GM06990 (cell line): ENCODE measurements at regions not wholly inside any gene's neighbourhood (a gene's known extent, or its start where the extent isn't known, plus 50 kb on each side); places are given as distances from the start of the nearest gene placed in this dataset.

Source experiments
- DNase-seq: peaks from one replicate; pipeline ENCODE4 v3.0.0-alpha.2; 2011; ENCODE audit not compliant: insufficient read length; ENCODE audit errors: extremely low read depth
- H3K27me3 ChIP-seq: replicated peaks from 2 replicates; pipeline ENCODE4 v1.6.0; 2011; ENCODE audit warnings: low read length; ENCODE audit not compliant: control insufficient read depth, insufficient read depth
- H3K36me3 ChIP-seq: 2 replicates; pipeline ENCODE4 v1.5.1; 2011; ENCODE audit warnings: low read length; ENCODE audit not compliant: control insufficient read depth, insufficient read depth
- H3K4me3 ChIP-seq: replicated peaks from 2 replicates; pipeline ENCODE4 v1.5.1; 2011; ENCODE audit warnings: low read depth, mild to moderate bottlenecking, control low read depth, low read length
- CTCF ChIP-seq: IDR thresholded peaks from 2 replicates; pipeline ENCODE4 v1.5.1; 2011; ENCODE audit warnings: low read length, control low read depth, mild to moderate bottlenecking, inconsistent platforms; ENCODE audit not compliant: insufficient read depth, poor library complexity, severe bottlenecking

- Histone ChIP-seq H3K27me3 (no peaks in the 10 kb centered on the region; the same call in 1 of the 2 replicates), H3K36me3 (no peaks in the 10 kb centered on the region), H3K4me3 (no peak overlapping the region)
- TF ChIP-seq CTCF = no peak
- no peak for DNase-seq
These were observed 97.3 kb downstream of the RTP4 start for GRCh38 chr3:187465503-187465902.

- DNase-seq = no peak
- TF ChIP-seq CTCF = no peak
These were observed 96.5 kb downstream of the RTP4 start for GRCh38 chr3:187464682-187465081.

GRCh38 chr3:187458921-187459320, 90.7 kb downstream of the RTP4 start:
- Histone ChIP-seq H3K27me3 (no peaks in the 10 kb centered on the region; the same call in 1 of the 2 replicates), H3K4me3 (no peak overlapping the region), H3K36me3 (no peaks in the 10 kb centered on the region)
- no peak for TF ChIP-seq CTCF
- no peak for DNase-seq

More at GRCh38 chr3:187464682-187465081, 96.5 kb downstream of the RTP4 start:
- no peaks in the 10 kb centered on the region; the same call in 1 of the 2 replicates for H3K27me3 ChIP-seq
- H3K4me3 ChIP-seq = no peak overlapping the region
- no peaks in the 10 kb centered on the region for H3K36me3 ChIP-seq

GRCh38 chr3:187458383-187458782, 90.2 kb downstream of the RTP4 start:
- TF ChIP-seq CTCF = no peak
- DNase-seq = no peak
- Histone ChIP-seq H3K4me3 (no peak overlapping the region), H3K27me3 (no peaks in the 10 kb centered on the region; the same call in 1 of the 2 replicates), H3K36me3 (no peaks in the 10 kb centered on the region)

- Histone ChIP-seq H3K4me3 (no peak overlapping the region), H3K36me3 (no peaks in the 10 kb centered on the region), H3K27me3 (no peaks in the 10 kb centered on the region; the same call in 1 of the 2 replicates)
- DNase-seq = no peak
- TF ChIP-seq CTCF = no peak
These were observed 88.1 kb downstream of the RTP4 start for GRCh38 chr3:187456250-187456649.
